Left ventricle myocardium inferior (tissue), 1 donor: ENCODE measurements at regions not wholly inside any gene's neighbourhood (a gene's known extent, or its start where the extent isn't known, plus 50 kb on each side); places are given as distances from the start of the nearest gene placed in this dataset.

ENCODE experiments used
- DNase-seq: peaks from one replicate; pipeline ENCODE4 v3.0.0-alpha.2; 2020
- H3K27ac ChIP-seq: fragments of 200-600 bp; replicated peaks from 2 replicates; pipeline ENCODE4 v1.8.0; 2021
- H3K27me3 ChIP-seq: fragments of 200-600 bp; 2 replicates; pipeline ENCODE4 v1.8.0; 2021; ENCODE audit warnings: low read depth
- H3K36me3 ChIP-seq: fragments of 200-600 bp; 2 replicates; pipeline ENCODE4 v1.8.0; 2021
- H3K4me1 ChIP-seq: fragments of 200-600 bp; 2 replicates; pipeline ENCODE4 v1.8.0; 2021
- H3K4me3 ChIP-seq: fragments of 200-600 bp; 2 replicates; pipeline ENCODE4 v1.8.0; 2021; ENCODE audit warnings: mild to moderate bottlenecking, moderate library complexity
- H3K9me3 ChIP-seq: fragments of 200-600 bp; replicated peaks from 2 replicates; pipeline ENCODE4 v1.8.0; 2021
- intact Hi-C: fragments of 100-400 bp; cut with micrococcal nuclease; formaldehyde crosslinking; loops from one replicate; pipeline ENCODE4 v1.11.0; 2022
- TF ChIP-seq, protein P1 (sequence below): fragments of 200-600 bp; IDR thresholded peaks from 2 replicates; pipeline ENCODE4 v1.8.0; 2021; ENCODE audit warnings: antibody characterized with exemption, mild to moderate bottlenecking, borderline replicate concordance
- donor health status: DM: no; HTN: yes; CAD: no; lungs with severe emphysema.

DNA sequence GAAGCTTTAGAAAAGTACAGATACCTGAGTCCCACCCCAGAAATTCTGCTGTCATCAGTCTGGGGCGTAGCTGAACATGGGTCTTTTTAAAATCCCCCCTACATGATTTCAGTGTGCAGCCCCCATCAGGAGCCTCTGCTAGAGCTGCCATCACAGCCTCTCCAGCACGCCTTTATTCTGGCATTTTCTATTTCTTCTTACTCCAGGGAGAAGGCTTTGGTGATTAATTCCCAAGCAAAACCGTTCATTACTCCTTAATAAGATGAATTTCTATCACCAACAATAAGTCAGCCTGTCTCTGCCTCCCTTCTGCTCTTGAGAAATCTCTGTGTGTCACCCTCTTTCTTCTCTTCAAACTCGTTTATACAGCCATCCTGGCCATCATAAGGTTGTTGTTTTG lies 160.3 kb downstream of the KATNAL1 start:
- Histone ChIP-seq H3K27ac (no peak overlapping the region), H3K27me3 (no peaks in the 10 kb centered on the region), H3K36me3 (no peaks in the 10 kb centered on the region), H3K4me3 (no peak overlapping the region), H3K9me3 (peaks cover 5% of the 10 kb centered on the region), H3K4me1 (peaks cover 10% of the 10 kb centered on the region)
- TF ChIP-seq, protein P1, sequence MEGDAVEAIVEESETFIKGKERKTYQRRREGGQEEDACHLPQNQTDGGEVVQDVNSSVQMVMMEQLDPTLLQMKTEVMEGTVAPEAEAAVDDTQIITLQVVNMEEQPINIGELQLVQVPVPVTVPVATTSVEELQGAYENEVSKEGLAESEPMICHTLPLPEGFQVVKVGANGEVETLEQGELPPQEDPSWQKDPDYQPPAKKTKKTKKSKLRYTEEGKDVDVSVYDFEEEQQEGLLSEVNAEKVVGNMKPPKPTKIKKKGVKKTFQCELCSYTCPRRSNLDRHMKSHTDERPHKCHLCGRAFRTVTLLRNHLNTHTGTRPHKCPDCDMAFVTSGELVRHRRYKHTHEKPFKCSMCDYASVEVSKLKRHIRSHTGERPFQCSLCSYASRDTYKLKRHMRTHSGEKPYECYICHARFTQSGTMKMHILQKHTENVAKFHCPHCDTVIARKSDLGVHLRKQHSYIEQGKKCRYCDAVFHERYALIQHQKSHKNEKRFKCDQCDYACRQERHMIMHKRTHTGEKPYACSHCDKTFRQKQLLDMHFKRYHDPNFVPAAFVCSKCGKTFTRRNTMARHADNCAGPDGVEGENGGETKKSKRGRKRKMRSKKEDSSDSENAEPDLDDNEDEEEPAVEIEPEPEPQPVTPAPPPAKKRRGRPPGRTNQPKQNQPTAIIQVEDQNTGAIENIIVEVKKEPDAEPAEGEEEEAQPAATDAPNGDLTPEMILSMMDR: no peak
- DNase-seq: no peak
- intact Hi-C loops: no loop called here

DNA sequence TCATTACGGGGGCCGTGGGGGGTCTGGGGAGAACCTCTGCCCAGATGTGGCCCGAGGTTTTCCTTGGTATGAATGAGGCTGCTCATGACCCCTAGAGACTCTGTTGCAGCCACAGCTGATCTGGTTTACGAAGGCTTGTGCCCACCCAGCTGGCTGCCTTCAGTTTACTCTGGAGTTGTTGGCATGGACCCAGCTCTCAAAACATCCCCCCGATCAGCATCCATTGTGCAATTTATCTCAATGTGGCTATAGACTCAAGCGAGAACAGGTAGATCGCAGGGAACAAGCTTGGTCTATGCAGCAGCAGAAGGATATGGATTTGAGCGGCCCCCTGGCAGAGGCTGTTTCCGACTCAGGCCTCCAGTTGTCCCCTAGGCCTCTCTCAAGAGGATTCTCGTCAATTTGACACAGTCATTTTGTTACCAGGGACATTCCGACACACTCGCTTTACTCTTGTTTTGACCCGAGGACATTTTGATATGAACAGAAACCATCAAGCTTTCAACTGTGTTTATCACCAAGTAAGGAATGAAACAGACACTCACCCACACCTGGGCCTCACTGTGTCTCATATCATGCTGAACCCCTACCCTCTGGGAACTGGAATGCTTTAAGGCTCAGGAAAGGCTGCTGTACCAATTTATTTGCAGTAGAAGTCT lies 161.5 kb downstream of the KATNAL1 start:
- DNase-seq: no peak
- H3K4me1 ChIP-seq: peaks cover 10% of the 10 kb centered on the region
- TF ChIP-seq, protein P1: no peak
- H3K36me3 ChIP-seq: no peaks in the 10 kb centered on the region
- intact Hi-C loops: no loop called here
- H3K9me3 ChIP-seq: peaks cover 5% of the 10 kb centered on the region
- no peak overlapping the region for H3K4me3 ChIP-seq
- peaks cover 4% of the 10 kb centered on the region for H3K27me3 ChIP-seq
- no peak overlapping the region for H3K27ac ChIP-seq

DNA sequence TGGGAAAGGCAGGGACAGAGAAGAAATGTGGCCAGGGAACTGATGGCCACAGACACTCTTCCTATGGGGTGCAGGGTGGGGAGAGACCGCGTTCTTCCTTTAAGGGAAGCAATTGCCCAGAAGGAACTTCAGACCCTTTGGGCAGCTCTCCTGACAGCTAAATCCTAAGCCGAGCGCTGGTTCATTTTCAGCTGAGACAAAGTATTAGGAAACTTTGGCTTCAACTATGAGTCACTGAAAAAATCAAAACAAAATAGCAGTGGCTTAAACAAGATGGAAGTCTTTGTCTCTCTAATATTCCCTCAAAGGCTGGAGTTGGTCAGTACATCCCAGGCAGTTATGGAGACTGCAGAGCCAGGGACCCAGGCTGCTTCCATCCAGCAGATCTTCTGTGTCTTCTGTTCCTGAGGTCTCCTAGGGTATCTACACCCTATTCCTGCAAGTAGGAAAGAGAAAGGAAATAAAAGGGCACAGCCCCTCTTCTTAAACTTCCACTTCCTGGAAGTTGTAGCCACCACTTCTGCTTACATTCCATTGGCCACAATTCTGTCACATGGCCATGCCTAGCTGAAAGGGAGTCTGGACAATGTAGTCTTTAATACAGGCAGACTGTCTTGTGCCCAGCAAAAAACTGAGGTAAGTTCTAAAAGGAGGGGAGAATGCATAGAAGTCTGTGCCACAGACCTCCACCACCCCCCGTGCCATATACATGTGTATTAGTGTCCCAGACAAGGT lies 163.5 kb downstream of the KATNAL1 start:
- TF ChIP-seq, protein P1: no peak
- Histone ChIP-seq H3K36me3 (no peaks in the 10 kb centered on the region), H3K9me3 (peaks cover 5% of the 10 kb centered on the region), H3K4me1 (peaks cover 10% of the 10 kb centered on the region), H3K4me3 (no peak overlapping the region), H3K27me3 (peaks cover 7% of the 10 kb centered on the region), H3K27ac (no peak overlapping the region)
- intact Hi-C loops: no loop called here
- no peak for DNase-seq

DNA sequence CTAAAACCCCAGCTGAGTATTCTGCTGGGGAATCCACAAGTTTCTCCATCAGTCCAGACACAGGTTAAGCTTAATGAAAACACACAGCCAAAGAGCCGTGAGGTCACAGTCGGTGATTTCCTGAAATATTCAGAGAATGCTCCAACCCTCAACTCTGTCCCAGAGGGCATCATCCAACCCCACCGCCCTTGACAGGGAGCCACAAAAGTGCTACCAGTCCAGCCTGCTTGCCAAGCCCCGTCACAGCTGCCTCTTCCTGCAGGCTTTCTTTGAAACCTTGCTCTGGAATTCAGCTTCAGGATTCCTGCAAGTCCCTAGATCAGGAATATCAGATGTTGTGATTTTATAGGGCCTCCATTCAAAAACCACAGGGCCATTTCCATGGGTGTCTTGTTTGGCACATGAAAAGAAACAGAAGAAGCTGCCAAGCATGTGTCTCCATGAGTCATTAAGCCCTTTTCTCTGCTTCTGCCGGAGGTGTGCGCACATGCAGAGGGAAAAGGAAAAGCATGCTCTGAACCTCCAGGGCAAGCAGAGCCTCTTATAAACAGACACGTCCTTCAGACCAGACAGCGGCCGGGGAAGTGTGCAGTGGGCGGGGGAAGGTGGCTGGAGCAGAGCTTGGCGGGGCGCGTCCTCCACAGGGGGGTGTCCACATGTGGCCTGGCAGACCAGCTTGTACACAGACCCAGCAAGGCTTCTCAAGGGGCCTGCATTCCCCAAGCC lies 164.7 kb downstream of the KATNAL1 start:
- no peak overlapping the region for H3K27ac ChIP-seq
- no peaks in the 10 kb centered on the region for H3K36me3 ChIP-seq
- TF ChIP-seq, protein P1: no peak
- H3K4me1 ChIP-seq: peaks cover 10% of the 10 kb centered on the region
- intact Hi-C loops: no loop called here
- no peak for DNase-seq
- peaks cover 5% of the 10 kb centered on the region for H3K9me3 ChIP-seq
- no peak overlapping the region for H3K4me3 ChIP-seq
- H3K27me3 ChIP-seq: peaks cover 7% of the 10 kb centered on the region

DNA sequence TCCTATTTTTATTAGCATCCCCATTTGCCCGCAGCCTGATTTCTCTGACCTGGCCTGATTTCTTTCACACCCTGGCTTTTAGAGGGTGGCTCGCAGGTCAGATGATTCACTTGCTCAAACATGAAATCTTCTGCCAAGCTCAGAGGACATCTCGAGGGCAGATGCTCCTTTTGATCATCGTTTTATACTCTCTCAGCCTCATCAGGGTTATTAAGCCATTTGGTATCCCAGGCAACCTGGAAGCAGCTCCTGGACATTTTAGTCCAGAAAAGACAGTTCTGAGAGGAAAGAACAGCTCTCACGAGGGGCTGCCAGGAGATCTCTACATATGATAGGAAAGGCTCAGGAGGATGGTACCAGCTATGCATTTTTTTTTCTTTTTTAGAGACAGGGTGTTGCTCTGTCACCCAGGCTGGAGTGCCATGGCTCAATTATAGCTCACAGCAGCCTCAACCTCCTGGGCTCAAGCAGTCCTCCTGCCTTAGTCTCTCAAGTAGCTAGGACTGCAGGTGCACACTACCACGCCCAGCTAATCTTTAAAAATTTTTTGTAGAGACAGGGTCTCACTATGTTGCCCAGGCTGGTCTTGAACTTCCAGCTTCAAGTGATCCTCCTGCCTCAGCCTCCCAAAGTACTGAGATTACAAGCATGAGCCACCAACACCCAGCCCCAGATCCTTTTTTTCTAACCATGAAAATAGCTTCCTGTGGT lies 165.4 kb downstream of the KATNAL1 start:
- Histone ChIP-seq H3K4me3 (no peak overlapping the region), H3K36me3 (no peaks in the 10 kb centered on the region), H3K4me1 (peaks cover 10% of the 10 kb centered on the region), H3K9me3 (peaks cover 5% of the 10 kb centered on the region), H3K27ac (no peak overlapping the region), H3K27me3 (peaks cover 7% of the 10 kb centered on the region)
- no peak for DNase-seq
- TF ChIP-seq, protein P1: no peak
- intact Hi-C loops: no loop called here
